ENCODE measurements at regions not wholly inside any gene's neighbourhood (a gene's known extent, or its start where the extent isn't known, plus 50 kb on each side); places are given as distances from the start of the nearest gene placed in this dataset.

GRCh38 chr2:107363806-107364205 is 462.9 kb upstream of the RGPD4 start:
- TF ChIP-seq CTCF (conservative IDR thresholded peaks at IDR 0.05; ENCODE audit: control insufficient read depth, insufficient read depth, low read depth, low read length) = no peak
- H3K4me3 ChIP-seq (ENCODE audit: control insufficient read depth, low read depth, low read length) = no peak overlapping the region
- DNase-seq (ENCODE audit: low read depth) = peak; percentile 6

- DNase-seq (ENCODE audit: low read depth) = peak; percentile 57
- no peak overlapping the region for H3K4me3 ChIP-seq (ENCODE audit: control insufficient read depth, low read depth, low read length)
- no peak for TF ChIP-seq CTCF (conservative IDR thresholded peaks at IDR 0.05; ENCODE audit: control insufficient read depth, insufficient read depth, low read depth, low read length)
Measured at GRCh38 chr2:107364361-107364950, 462.2 kb upstream of the RGPD4 start.

GRCh38 chr2:107374249-107374648 is 452.4 kb upstream of the RGPD4 start:
- H3K4me3 ChIP-seq (ENCODE audit: control insufficient read depth, low read depth, low read length) = no peak overlapping the region
- TF ChIP-seq CTCF (conservative IDR thresholded peaks at IDR 0.05; ENCODE audit: control insufficient read depth, insufficient read depth, low read depth, low read length) = no peak
- peak; percentile 51 for DNase-seq (ENCODE audit: low read depth)

GRCh38 chr2:107376909-107377308 is 449.8 kb upstream of the RGPD4 start:
- no peak overlapping the region for H3K4me3 ChIP-seq (ENCODE audit: control insufficient read depth, low read depth, low read length)
- no peak for DNase-seq (ENCODE audit: low read depth)
- TF ChIP-seq CTCF (conservative IDR thresholded peaks at IDR 0.05; ENCODE audit: control insufficient read depth, insufficient read depth, low read depth, low read length) = no peak

GRCh38 chr2:107380912-107381311 is 445.8 kb upstream of the RGPD4 start:
- H3K4me3 ChIP-seq (ENCODE audit: control insufficient read depth, low read depth, low read length) = no peak overlapping the region
- no peak for TF ChIP-seq CTCF (conservative IDR thresholded peaks at IDR 0.05; ENCODE audit: control insufficient read depth, insufficient read depth, low read depth, low read length)
- DNase-seq (ENCODE audit: low read depth) = no peak

GRCh38 chr2:107383691-107384090 is 443.0 kb upstream of the RGPD4 start:
- no peak overlapping the region for H3K4me3 ChIP-seq (ENCODE audit: control insufficient read depth, low read depth, low read length)
- no peak for TF ChIP-seq CTCF (conservative IDR thresholded peaks at IDR 0.05; ENCODE audit: control insufficient read depth, insufficient read depth, low read depth, low read length)
- DNase-seq (ENCODE audit: low read depth) = no peak

GRCh38 chr2:107384422-107384821 is 442.3 kb upstream of the RGPD4 start:
- no peak overlapping the region for H3K4me3 ChIP-seq (ENCODE audit: control insufficient read depth, low read depth, low read length)
- DNase-seq (ENCODE audit: low read depth) = no peak
- no peak for TF ChIP-seq CTCF (conservative IDR thresholded peaks at IDR 0.05; ENCODE audit: control insufficient read depth, insufficient read depth, low read depth, low read length)

Measured in fibroblast of mammary gland (primary cell).